ENCODE measurements at regions not wholly inside any gene's neighbourhood (a gene's known extent, or its start where the extent isn't known, plus 50 kb on each side); places are given as distances from the start of the nearest gene placed in this dataset.

DNA sequence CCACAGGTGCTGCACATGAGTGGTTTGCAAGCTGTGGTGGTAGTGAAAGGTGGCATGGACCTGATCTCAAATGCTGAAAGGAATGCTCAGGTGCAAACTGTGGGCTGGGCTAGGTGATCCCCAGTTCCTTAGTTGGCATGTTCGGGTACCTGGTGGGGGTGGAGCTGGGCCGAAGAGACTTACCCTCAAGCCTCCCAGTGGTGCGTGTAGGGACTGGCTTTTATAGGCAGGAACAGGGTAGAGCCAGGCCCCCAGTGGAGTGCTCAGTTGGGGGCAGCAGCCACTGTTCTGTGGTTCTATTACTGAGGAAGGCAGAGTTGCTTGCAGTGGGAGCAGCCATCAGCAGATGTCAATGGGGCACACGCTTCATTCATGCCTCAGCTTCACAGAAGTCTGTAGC is 399.8 kb downstream of the HTR1B start:
- TF ChIP-seq TARDBP (IDR thresholded peaks at IDR 0.05), result no peak
- TF ChIP-seq LEF1 (IDR thresholded peaks at IDR 0.05; ENCODE audit: borderline replicate concordance), result no peak
- no peak for TF ChIP-seq SUZ12 (IDR thresholded peaks at IDR 0.05)
- no peak for TF ChIP-seq FOXA1 (IDR thresholded peaks at IDR 0.05)
- TF ChIP-seq NFRKB (IDR thresholded peaks at IDR 0.05), result no peak
- TF ChIP-seq BHLHE40 (IDR thresholded peaks at IDR 0.05; ENCODE audit: borderline replicate concordance), result no peak
- TF ChIP-seq ARNT (IDR thresholded peaks at IDR 0.05), result no peak

Measured in HEK293T (cell line).